Lower leg skin (tissue), 4 donors: ENCODE measurements at regions not wholly inside any gene's neighbourhood (a gene's known extent, or its start where the extent isn't known, plus 50 kb on each side); places are given as distances from the start of the nearest gene placed in this dataset.
"Not testable (repeated sequence)": the region's sequence is repeated elsewhere in the genome, so short reads cannot be mapped to it uniquely, and the experiment has no call there.

Experiments
- DNase-seq, 2 donors: peaks; one replicate each; pipeline ENCODE4 v3.0.0-alpha.2; 2019; ENCODE audit warnings: low spot score in 2 of 2
- H3K4me3 ChIP-seq: fragments of 200-600 bp; sonication (generic); 2 replicates; pipeline ENCODE4 v1.5.1; 2017; ENCODE audit warnings: mild to moderate bottlenecking, low read depth; ENCODE audit not compliant: poor library complexity, severe bottlenecking
- CTCF ChIP-seq, 3 donors: fragments of 450-650 bp; IDR thresholded peaks; one replicate each; pipeline ENCODE4 v1.5.1; 2016; ENCODE audit warnings: antibody characterized with exemption in 3 of 3, mild to moderate bottlenecking in 3 of 3, moderate library complexity in 2 of 3
- POLR2A ChIP-seq, 2 donors: fragments of 450-650 bp; IDR thresholded peaks; one replicate each; pipeline ENCODE4 v1.6.1; 2016 to 2017; ENCODE audit warnings: antibody characterized with exemption in 2 of 2, mild to moderate bottlenecking in 1 of 2, moderate library complexity in 1 of 2
- WGBS, 2 donors: methylation state at CpG; one replicate each; pipeline ENCODE4 v1.1.5; 2018; 5-methylcytosine and 5-hydroxymethylcytosine counted together
- intact Hi-C: fragments of 100-400 bp; cut with DNase I; formaldehyde crosslinking; loops from one replicate; pipeline ENCODE4 v1.15.0; 2023; ENCODE audit warnings: low total_unique reads

DNA sequence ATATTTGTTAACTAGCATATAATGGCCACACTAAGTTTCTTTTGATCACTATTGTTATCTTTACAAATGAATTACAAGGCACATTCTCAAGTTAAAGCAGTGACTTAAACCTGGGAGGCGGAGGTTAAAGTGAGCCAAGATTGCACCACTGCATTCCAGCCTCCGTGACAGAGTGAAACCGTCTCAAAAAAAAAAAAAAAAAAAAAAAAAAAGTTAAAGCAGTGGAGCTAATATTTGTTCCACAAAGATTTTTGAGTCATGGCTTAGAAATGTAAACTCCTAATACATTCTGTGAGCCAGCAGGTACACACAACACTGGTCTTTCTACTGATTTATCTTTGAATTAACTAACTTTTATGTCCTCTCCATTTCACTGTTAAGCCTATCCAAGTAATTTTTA, 221.7 kb upstream of the HTR1E start:
- no peak for DNase-seq
- no peak for TF ChIP-seq CTCF (IDR thresholded peaks at IDR 0.05)
- TF ChIP-seq POLR2A (IDR thresholded peaks at IDR 0.05), result no peak
- intact Hi-C loops, result no loop called here
- H3K4me3 ChIP-seq, result no peak overlapping the region
- 24 to 30% methylated on average over 3 of the region's 3 CpGs for WGBS, 2 donors

DNA sequence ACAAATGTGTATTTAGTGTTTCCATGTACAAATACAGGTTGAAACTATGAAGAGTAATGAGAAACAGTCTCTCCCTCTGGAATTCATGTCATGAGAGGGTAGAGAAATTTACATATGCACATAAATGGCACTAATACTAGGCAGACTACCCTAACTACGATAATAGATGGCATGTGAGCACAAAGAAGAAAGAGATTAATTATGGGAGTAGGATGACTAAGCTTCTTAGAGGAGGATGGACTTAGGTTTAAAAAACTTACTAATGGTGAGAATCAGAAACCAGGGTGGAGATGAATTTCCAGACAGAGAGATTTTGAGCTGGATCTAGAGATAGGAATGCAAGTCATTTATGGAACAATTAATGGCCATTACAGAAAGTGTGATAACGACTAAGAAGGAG, 225.3 kb upstream of the HTR1E start:
- no peak for TF ChIP-seq POLR2A (IDR thresholded peaks at IDR 0.05)
- no peak for TF ChIP-seq CTCF (IDR thresholded peaks at IDR 0.05)
- 26 to 39% methylated on average over 2 of the region's 2 CpGs for WGBS, 2 donors
- no peak for DNase-seq
- H3K4me3 ChIP-seq, result no peak overlapping the region
- intact Hi-C loops, result no loop called here

DNA sequence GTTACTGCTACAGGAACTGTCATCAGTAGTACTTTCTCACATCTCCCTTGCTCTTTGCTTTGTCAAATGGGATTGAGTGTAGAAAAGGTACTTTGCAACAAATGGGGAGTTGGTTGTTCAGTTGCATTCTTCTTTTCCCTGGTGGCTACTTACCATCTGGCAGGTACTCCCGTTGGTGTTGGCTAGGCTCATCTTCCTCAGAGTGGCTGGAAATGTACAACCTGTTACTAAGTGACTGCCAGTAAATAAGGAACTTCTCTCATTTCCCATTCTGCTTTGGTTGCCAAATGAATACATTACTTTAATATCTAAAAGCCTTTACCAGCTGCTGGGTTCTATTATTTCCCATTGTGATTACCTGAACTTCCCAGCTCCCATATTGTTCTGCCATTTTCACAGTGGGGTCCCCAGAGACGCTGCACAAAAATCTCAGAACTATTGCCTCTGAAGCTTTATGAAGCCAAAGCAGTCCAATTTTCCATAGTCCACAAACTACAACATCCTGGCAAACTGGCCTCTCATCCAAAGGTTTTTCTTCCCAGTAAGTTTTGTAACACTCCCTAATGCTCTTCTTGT, 229.7 kb upstream of the HTR1E start:
- DNase-seq, result no peak
- 43 to 44% methylated on average over 2 of the region's 2 CpGs for WGBS, 2 donors
- no peak overlapping the region for H3K4me3 ChIP-seq
- no peak for TF ChIP-seq CTCF (IDR thresholded peaks at IDR 0.05)
- TF ChIP-seq POLR2A (IDR thresholded peaks at IDR 0.05), result no peak
- intact Hi-C loops, result no loop called here

DNA sequence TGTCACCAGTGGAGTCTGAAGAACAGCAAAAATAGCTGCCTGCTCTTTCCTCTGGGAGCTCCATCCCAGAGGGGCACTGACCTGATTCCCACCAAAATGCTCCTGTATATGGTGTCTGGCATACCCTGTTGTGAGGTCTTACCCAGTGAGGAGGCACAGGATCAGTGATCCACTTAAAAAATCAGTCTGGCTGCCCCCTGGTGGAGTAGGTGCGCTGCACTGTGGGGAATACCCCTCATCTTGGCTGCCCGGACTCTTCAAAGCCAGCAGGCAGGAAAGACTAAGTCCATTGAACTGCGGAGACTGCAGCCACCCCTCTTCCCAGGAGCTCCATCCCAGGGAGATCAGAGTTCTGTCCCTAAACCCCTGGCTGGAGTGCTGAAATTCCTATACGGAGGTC, 230.9 kb upstream of the HTR1E start:
- no peak overlapping the region for H3K4me3 ChIP-seq
- no peak for DNase-seq
- TF ChIP-seq CTCF (IDR thresholded peaks at IDR 0.05) (no peak), POLR2A (IDR thresholded peaks at IDR 0.05) (no peak)
- intact Hi-C loops, result no loop called here
- WGBS, 2 donors, result 77 to 82% methylated on average over 4 of the region's 4 CpGs

DNA sequence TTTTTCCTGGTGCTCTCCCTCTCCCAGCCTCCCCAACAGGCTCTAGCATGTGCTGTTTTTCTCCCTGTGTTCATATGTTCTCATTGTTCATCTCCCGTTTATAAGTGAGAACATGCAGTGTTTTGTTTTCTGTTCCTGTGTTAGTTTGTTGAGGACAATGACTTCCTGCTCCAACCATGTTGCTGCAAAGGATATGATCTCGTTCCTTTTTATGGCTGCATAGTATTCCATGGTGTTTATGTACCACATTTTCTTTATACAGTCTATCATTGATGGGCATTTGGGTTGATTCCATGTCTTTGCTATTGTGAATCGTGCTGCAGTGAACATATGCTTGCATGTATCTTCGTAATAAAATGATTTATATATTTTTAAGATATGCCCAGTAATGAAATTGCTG, 236.1 kb upstream of the HTR1E start:
- DNase-seq, intact Hi-C loops, H3K4me3 ChIP-seq: not testable (repeated sequence)
- WGBS, 2 donors, result 76 to 79% methylated on average over 4 of the region's 4 CpGs

DNA sequence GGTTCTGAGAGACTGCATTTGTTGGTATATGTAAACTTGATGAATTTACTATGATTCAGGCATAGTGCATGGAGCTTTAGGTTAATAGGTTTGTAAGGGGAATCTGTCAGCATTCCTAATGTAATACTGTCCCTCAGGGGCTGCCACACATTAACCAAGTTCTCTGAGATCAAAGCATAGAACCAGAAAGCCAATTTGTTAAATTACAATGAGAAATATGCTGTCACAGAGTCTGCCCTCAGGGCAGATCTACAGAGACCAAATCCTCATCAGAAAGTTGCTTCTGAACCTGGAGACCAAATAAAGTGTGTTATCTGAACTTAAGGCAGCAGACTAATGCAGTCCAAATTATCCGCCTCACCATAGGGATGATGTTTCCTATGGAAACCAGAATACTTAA, 250.8 kb upstream of the HTR1E start:
- TF ChIP-seq POLR2A (IDR thresholded peaks at IDR 0.05) (no peak), CTCF (IDR thresholded peaks at IDR 0.05) (no peak)
- intact Hi-C loops, result no loop called here
- WGBS, 2 donors, result 78 to 84% methylated on average over 1 of the region's 1 CpG
- no peak for DNase-seq
- no peak overlapping the region for H3K4me3 ChIP-seq
